Peyer's patch (tissue), 4 donors: ENCODE measurements at regions not wholly inside any gene's neighbourhood (a gene's known extent, or its start where the extent isn't known, plus 50 kb on each side); places are given as distances from the start of the nearest gene placed in this dataset.

Experiments
- CTCF ChIP-seq, 6 experiments: fragments of 450-650 bp in 4 of 6; fragments of 200-600 bp in 2 of 6; sonication (generic) in 1 of 6; IDR thresholded peaks; one replicate each; pipeline ENCODE4 v1.5.1; 2017 to 2019; ENCODE audit warnings: antibody characterized with exemption in 6 of 6, mild to moderate bottlenecking in 3 of 6, moderate library complexity in 1 of 6
- POLR2A ChIP-seq, 2 donors: fragments of 450-650 bp; IDR thresholded peaks; one replicate each; pipeline ENCODE4 v1.5.1; 2017; ENCODE audit warnings: antibody characterized with exemption in 2 of 2, mild to moderate bottlenecking in 2 of 2, moderate library complexity in 2 of 2

GRCh38 chr15:77921664-77922063 is 155.8 kb downstream of the TBC1D2B start:
- no peak for TF ChIP-seq CTCF (IDR thresholded peaks at IDR 0.05)
- TF ChIP-seq POLR2A (IDR thresholded peaks at IDR 0.05): no peak
